GM12875 (cell line): ENCODE measurements at regions not wholly inside any gene's neighbourhood (a gene's known extent, or its start where the extent isn't known, plus 50 kb on each side); places are given as distances from the start of the nearest gene placed in this dataset.

Source experiments
- H3K4me3 ChIP-seq: one replicate; pipeline ENCODE4 v1.5.1; 2011; ENCODE audit warnings: low read depth, low read length, control low read depth
- TF ChIP-seq, protein P1 (sequence below): IDR thresholded peaks from 2 replicates; pipeline ENCODE4 v1.5.1; 2011; ENCODE audit warnings: low read depth, mild to moderate bottlenecking, control low read depth, inconsistent platforms, low read length, moderate library complexity, borderline replicate concordance; ENCODE audit not compliant: insufficient read depth

DNA sequence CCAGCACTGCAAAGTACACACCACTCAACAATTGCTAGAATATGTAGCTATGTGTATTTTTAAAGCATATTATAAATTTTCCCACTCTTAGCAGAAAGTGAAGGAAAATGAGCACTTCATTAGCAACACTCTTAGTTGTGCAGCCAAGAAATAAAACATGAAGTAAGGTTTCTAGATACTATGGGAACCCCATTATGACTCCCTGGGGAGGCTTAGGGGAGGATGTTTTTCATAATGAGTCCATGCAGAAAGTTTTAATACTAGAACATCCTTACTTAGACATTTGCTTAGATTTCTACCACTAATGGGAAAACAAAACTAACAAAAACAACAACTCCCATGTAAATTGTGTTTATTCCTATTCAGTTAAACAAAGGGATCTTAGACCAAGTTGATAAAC is 148.4 kb upstream of the HDAC9 start:
- no peak overlapping the region for H3K4me3 ChIP-seq
- TF ChIP-seq, protein P1, sequence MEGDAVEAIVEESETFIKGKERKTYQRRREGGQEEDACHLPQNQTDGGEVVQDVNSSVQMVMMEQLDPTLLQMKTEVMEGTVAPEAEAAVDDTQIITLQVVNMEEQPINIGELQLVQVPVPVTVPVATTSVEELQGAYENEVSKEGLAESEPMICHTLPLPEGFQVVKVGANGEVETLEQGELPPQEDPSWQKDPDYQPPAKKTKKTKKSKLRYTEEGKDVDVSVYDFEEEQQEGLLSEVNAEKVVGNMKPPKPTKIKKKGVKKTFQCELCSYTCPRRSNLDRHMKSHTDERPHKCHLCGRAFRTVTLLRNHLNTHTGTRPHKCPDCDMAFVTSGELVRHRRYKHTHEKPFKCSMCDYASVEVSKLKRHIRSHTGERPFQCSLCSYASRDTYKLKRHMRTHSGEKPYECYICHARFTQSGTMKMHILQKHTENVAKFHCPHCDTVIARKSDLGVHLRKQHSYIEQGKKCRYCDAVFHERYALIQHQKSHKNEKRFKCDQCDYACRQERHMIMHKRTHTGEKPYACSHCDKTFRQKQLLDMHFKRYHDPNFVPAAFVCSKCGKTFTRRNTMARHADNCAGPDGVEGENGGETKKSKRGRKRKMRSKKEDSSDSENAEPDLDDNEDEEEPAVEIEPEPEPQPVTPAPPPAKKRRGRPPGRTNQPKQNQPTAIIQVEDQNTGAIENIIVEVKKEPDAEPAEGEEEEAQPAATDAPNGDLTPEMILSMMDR = no peak

DNA sequence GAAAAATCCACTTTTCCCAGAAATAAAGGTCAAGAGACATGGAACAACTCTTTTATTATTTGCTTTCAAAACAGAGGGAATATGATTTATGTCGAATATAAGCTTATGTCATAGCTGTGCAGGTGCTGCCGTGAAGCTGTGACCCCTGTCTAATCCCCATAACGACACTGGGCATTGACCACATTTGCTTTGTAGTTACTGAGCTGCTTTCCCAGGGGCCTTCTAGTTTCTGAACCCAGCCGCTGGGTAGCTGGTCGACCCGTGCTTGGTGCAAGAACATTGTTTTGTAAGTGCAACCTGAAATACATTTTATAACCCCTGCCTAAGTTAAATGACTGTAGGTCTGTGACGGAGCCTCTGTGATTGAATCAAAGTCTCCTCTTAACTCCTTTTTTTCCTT is 144.9 kb upstream of the HDAC9 start:
- TF ChIP-seq, protein P1 = no peak
- no peak overlapping the region for H3K4me3 ChIP-seq

DNA sequence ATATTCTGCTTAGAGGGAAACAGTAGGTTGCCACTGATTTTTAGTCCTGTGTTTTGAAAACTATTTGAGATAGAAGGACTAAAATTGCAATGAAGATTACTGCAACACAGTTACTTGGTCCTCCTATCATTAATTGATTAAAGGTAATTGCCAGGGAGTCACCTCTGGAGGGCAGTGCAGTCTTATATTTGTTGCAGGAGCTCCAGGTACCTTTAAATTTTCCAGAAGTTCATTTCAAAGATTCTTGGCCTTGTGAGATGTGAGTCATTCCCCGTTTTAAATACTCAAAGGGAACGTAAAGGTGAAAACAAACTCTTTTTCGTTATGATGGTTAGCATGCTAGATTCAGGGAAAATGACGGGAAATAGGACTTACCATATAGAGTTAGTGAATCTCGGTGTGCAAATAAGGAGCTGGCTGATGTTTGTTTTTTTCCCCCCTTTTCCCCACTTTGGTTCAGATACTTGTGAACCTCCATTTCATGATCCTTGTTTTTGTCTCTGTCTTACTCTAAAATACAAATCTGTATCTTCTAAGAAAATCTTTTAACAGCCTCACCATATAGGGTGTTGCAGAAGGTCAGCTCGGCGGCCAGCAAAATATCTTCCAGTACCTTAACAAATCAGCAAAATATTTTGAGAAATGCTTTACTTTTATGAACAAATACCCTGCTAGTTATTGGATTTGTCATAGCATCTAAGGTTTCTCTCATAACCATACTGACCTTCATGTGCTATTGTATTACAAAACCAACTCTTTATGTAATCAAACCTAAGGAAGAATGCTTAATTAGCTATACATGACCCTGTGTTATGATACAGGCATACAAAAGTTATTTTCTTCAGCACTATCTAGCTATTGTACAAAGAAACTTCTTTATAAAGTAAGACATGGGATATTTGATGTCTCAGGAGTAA is 143.0 kb upstream of the HDAC9 start:
- H3K4me3 ChIP-seq = no peak overlapping the region
- TF ChIP-seq, protein P1 = peak; percentile 33; the same call in 1 of the 2 replicates

DNA sequence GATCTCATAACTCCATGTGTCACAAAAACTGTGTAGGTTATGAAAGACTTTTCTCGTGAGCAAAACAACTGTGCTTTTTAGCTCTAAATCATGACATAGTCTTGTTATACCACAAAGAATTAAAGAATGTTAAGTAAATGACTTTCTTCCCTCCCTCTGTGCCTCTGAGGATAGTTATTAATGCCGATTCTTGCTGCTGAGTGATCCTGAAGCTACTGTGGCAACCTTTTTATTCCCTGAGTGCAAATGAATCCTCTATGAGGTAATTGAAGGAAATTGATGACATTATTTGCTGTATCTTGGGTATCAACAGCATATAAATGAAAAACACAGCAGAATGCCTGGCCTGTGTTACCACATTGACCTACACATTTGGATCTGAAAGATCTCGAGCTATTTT is 142.2 kb upstream of the HDAC9 start:
- H3K4me3 ChIP-seq = no peak overlapping the region
- TF ChIP-seq, protein P1 = no peak

DNA sequence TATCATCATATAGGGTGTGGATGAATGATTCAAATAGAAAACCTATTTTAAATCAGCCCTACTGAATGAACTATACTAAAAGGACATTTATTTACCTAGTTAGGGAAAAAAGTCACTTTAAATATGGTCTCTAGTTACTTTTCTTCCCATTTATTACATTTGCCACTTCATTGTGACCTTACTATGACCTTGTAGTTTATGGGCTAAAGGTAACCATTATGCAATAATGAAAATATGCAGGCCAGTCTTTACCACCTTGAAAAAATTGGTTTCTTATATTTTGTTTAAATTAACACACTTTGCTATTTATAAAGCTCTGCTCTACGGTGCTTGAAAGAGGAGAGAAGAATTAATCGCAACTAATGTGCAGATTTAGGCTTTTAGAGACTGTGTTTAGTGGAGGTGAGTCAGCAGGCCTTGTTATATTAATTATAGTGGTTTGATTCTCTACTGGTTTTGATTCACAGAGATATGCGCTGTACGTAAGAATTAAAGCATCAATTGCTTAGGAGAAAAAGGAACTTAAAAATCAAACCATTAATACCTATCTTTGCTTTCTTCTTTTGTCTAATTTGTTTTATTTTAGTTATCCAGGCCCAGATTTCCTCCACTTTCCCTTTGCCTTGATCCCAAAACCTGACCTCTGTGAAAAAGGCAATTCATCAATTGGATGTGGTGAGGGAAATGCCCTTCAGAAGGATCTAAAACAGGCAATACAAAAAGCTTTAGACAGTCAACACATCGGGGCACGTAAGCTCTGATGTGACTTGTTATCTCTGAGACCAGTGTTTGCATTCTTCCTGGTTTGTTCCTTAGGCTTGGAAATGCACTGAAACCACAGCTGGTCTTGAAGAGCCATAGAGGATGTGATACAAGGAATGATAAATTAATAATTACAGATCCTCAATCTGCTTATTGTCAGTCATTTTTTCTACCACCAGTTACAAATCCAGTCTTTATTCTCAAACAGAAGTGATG is 141.2 kb upstream of the HDAC9 start:
- TF ChIP-seq, protein P1 = no peak
- H3K4me3 ChIP-seq = no peak overlapping the region

DNA sequence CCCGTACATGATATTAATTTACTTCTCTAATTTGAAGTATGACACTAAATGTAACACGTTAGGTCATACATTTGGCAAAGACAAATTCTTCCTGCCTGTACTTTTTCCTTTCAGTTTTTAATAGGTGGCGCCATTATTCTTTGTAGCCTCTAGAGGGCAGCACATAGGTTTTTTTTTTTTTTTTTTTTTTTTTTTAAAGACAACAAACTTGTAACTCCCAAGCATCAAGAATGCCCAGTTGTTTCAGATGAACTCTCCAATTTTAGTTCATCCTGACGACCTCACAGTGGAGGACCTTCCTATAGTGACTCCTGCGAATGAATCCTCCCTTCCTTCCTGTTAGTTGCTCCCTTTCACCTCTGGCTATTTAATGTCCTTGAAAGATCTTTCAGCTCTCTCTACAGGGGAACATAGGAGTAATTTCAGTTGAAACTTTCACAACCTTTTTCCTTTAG is 139.3 kb upstream of the HDAC9 start:
- H3K4me3 ChIP-seq = no peak overlapping the region

More for the DNA sequence above, 139.3 kb upstream of the HDAC9 start:
- TF ChIP-seq, protein P1 = 0 out of 2 replicates have a peak, but pooled peaks have one; percentile 29
